ENCODE measurements at regions not wholly inside any gene's neighbourhood (a gene's known extent, or its start where the extent isn't known, plus 50 kb on each side); places are given as distances from the start of the nearest gene placed in this dataset.
"Not testable (repeated sequence)": the region's sequence is repeated elsewhere in the genome, so short reads cannot be mapped to it uniquely, and the experiment has no call there.

GRCh38 chr12:34397591-34398365 lies 375.5 kb downstream of the ALG10 start:
- DNase-seq = peak in 1 of 2 donors; percentile 0

GRCh38 chr12:34398366-34398705 lies 376.0 kb downstream of the ALG10 start:
- no peak for DNase-seq

- no peak for DNase-seq
Measured at GRCh38 chr12:34398706-34399630, 376.7 kb downstream of the ALG10 start.

- peak in 1 of 2 donors; percentile 0 for DNase-seq
Measured at GRCh38 chr12:34399631-34400410, 377.5 kb downstream of the ALG10 start.

GRCh38 chr12:34400411-34400881 lies 378.1 kb downstream of the ALG10 start:
- no peak for DNase-seq

- DNase-seq = peak in 1 of 2 donors; percentile 0
Measured at GRCh38 chr12:34400986-34401658, 378.8 kb downstream of the ALG10 start.

GRCh38 chr12:34401659-34402227 lies 379.4 kb downstream of the ALG10 start:
- peak in 1 of 2 donors; percentile 0 for DNase-seq

- no peak for DNase-seq
Measured at GRCh38 chr12:34402228-34402898, 380.1 kb downstream of the ALG10 start.

- DNase-seq = peak in 1 of 2 donors; percentile 0
Measured at GRCh38 chr12:34402899-34403705, 380.8 kb downstream of the ALG10 start.

- DNase-seq = no peak
Measured at GRCh38 chr12:34403706-34404376, 381.5 kb downstream of the ALG10 start.

- peak in 1 of 2 donors; percentile 0 for DNase-seq
Measured at GRCh38 chr12:34404377-34405285, 382.3 kb downstream of the ALG10 start.

GRCh38 chr12:34405286-34406227 lies 383.3 kb downstream of the ALG10 start:
- DNase-seq = peak in 1 of 2 donors; percentile 0

- DNase-seq = no peak
Measured at GRCh38 chr12:34406228-34406995, 384.1 kb downstream of the ALG10 start.

- DNase-seq = peak in 1 of 2 donors; percentile 0
Measured at GRCh38 chr12:34406996-34407300, 384.7 kb downstream of the ALG10 start.

- DNase-seq = no peak
Measured at GRCh38 chr12:34407813-34408212, 385.5 kb downstream of the ALG10 start.

GRCh38 chr12:34431509-34431908 lies 409.2 kb downstream of the ALG10 start:
- not testable (repeated sequence) for DNase-seq

Measured in activated CD4-positive, alpha-beta T cell treated with anti-CD3 and anti-CD28 coated beads for 4 hours (primary cell).